ENCODE measurements at regions not wholly inside any gene's neighbourhood (a gene's known extent, or its start where the extent isn't known, plus 50 kb on each side); places are given as distances from the start of the nearest gene placed in this dataset.
"Not testable (repeated sequence)": the region's sequence is repeated elsewhere in the genome, so short reads cannot be mapped to it uniquely, and the experiment has no call there.

- no peak overlapping the region for H3K4ac ChIP-seq (ENCODE audit: low read depth, low read length)
- H3K4me2 ChIP-seq (ENCODE audit: insufficient read depth, insufficient read length, low read length), result no peak overlapping the region
- H3K4me1 Mint-ChIP-seq, result peaks cover 3 to 6% of the 10 kb centered on the region in 2 experiments; a peak in 3 of 4 replicates
- H3K9me3 ChIP-seq (ENCODE audit: control insufficient read depth, low read depth, low read length), result no peaks in the 10 kb centered on the region
- no peak overlapping the region for H3K56ac ChIP-seq (ENCODE audit: insufficient read length, low read depth, low read length)
- peaks cover 0 to 2% (median 0%) of the 10 kb centered on the region in 3 experiments; a peak in 1 of 7 replicates for H3K36me3 Mint-ChIP-seq (ENCODE audit: insufficient read depth in 1 of 3, low read depth in 3 of 3)
- H2AK5ac ChIP-seq (ENCODE audit: insufficient read length, low read length), result no peak overlapping the region
- no peaks in the 10 kb centered on the region for H3K79me2 ChIP-seq (ENCODE audit: insufficient read depth, low read length)
- no peaks in the 10 kb centered on the region for H3K27me3 ChIP-seq (ENCODE audit: insufficient read depth, low read length)
- no peak overlapping the region for H4K5ac ChIP-seq (ENCODE audit: insufficient read length, low read depth, low read length)
- no peak overlapping the region for H2BK12ac ChIP-seq (ENCODE audit: insufficient read length, low read depth, low read length)
- no peak overlapping the region for H4K91ac ChIP-seq (ENCODE audit: insufficient read length, low read depth, low read length)
- H3K27ac ChIP-seq (ENCODE audit: insufficient read length, low read depth, low read length), result no peak overlapping the region
- no peaks in the 10 kb centered on the region for H4K20me1 ChIP-seq (ENCODE audit: control insufficient read depth, insufficient read depth, insufficient read length)
- H3K4me3 Mint-ChIP-seq, result no peak overlapping the region
- no peak overlapping the region for H3T11ph ChIP-seq (ENCODE audit: low read length)
- no peak overlapping the region for H2AFZ ChIP-seq (ENCODE audit: low read length)
- no peak overlapping the region for H4K8ac ChIP-seq (replicated peaks; ENCODE audit: insufficient read length, low read depth, low read length)
- no peaks in the 10 kb centered on the region for H3K23me2 ChIP-seq (ENCODE audit: insufficient read length, low read depth, low read length, poor library complexity, severe bottlenecking)
- no peak overlapping the region for H2BK15ac ChIP-seq (ENCODE audit: low read depth, low read length)
- H3K4me1 ChIP-seq (ENCODE audit: insufficient read depth, low read length), result no peaks in the 10 kb centered on the region
- no peaks in the 10 kb centered on the region for H3K79me1 ChIP-seq (ENCODE audit: insufficient read depth, low read depth, low read length, poor library complexity, severe bottlenecking)
- DNase-seq, result no peak
- H2BK5ac ChIP-seq (ENCODE audit: insufficient read length, low read length), result no peak overlapping the region
- H3K9ac ChIP-seq (ENCODE audit: extremely low read depth, insufficient read length, low read length), result no peak overlapping the region
- H3K14ac ChIP-seq (ENCODE audit: insufficient read depth, low read length), result no peak overlapping the region
- H3K27ac Mint-ChIP-seq, result no peak overlapping the region
- H3K9me3 Mint-ChIP-seq, result peaks cover 0 to 3% of the 10 kb centered on the region in 2 experiments; a peak in 3 of 5 replicates
- H3K27me3 Mint-ChIP-seq (ENCODE audit: low read depth), result no peaks in the 10 kb centered on the region
- H2BK120ac ChIP-seq (ENCODE audit: low read depth, low read length, poor library complexity, severe bottlenecking), result no peak overlapping the region
- no peak overlapping the region for H3K23ac ChIP-seq (ENCODE audit: insufficient read length, low read depth, low read length)
- no CpG with 5 or more reads among the region's 5 CpGs for WGBS (ENCODE audit: extremely low coverage, insufficient read length, low lambda C conversion rate)
- no peak overlapping the region for H2BK20ac ChIP-seq (ENCODE audit: low read depth, low read length, poor library complexity, severe bottlenecking)
- H3K18ac ChIP-seq (ENCODE audit: insufficient read length, low read depth, low read length), result no peak overlapping the region
- no peak for TF ChIP-seq CTCF (conservative IDR thresholded peaks at IDR 0.05)
These were observed 256.6 kb downstream of the VAPA start for GRCh38 chr18:10170375-10170774.

- not testable (repeated sequence) for H3K36me3 Mint-ChIP-seq (ENCODE audit: insufficient read depth in 1 of 3, low read depth in 3 of 3); H3K9me3 Mint-ChIP-seq; H3K79me2 ChIP-seq (ENCODE audit: insufficient read depth, low read length); H3K79me1 ChIP-seq (ENCODE audit: insufficient read depth, low read depth, low read length, poor library complexity, severe bottlenecking); H3K23me2 ChIP-seq (ENCODE audit: insufficient read length, low read depth, low read length, poor library complexity, severe bottlenecking); H4K8ac ChIP-seq (replicated peaks; ENCODE audit: insufficient read length, low read depth, low read length); H2BK20ac ChIP-seq (ENCODE audit: low read depth, low read length, poor library complexity, severe bottlenecking); H2AFZ ChIP-seq (ENCODE audit: low read length); H3K27me3 ChIP-seq (ENCODE audit: insufficient read depth, low read length); H2BK15ac ChIP-seq (ENCODE audit: low read depth, low read length); H3K27ac ChIP-seq (ENCODE audit: insufficient read length, low read depth, low read length); H2BK120ac ChIP-seq (ENCODE audit: low read depth, low read length, poor library complexity, severe bottlenecking); H4K5ac ChIP-seq (ENCODE audit: insufficient read length, low read depth, low read length); H3T11ph ChIP-seq (ENCODE audit: low read length); H3K9me3 ChIP-seq (ENCODE audit: control insufficient read depth, low read depth, low read length); H3K9ac ChIP-seq (ENCODE audit: extremely low read depth, insufficient read length, low read length); H3K23ac ChIP-seq (ENCODE audit: insufficient read length, low read depth, low read length); H3K4ac ChIP-seq (ENCODE audit: low read depth, low read length); H3K4me1 Mint-ChIP-seq; H3K18ac ChIP-seq (ENCODE audit: insufficient read length, low read depth, low read length); H3K27ac Mint-ChIP-seq; H2BK5ac ChIP-seq (ENCODE audit: insufficient read length, low read length); H3K14ac ChIP-seq (ENCODE audit: insufficient read depth, low read length); H2BK12ac ChIP-seq (ENCODE audit: insufficient read length, low read depth, low read length); H3K56ac ChIP-seq (ENCODE audit: insufficient read length, low read depth, low read length); H3K4me1 ChIP-seq (ENCODE audit: insufficient read depth, low read length); H3K4me2 ChIP-seq (ENCODE audit: insufficient read depth, insufficient read length, low read length); H3K4me3 Mint-ChIP-seq; H3K27me3 Mint-ChIP-seq (ENCODE audit: low read depth); DNase-seq; H2AK5ac ChIP-seq (ENCODE audit: insufficient read length, low read length); H4K91ac ChIP-seq (ENCODE audit: insufficient read length, low read depth, low read length); H4K20me1 ChIP-seq (ENCODE audit: control insufficient read depth, insufficient read depth, insufficient read length)
- WGBS (ENCODE audit: extremely low coverage, insufficient read length, low lambda C conversion rate), result no CpG with 5 or more reads among the region's 2 CpGs
These were observed 261.5 kb downstream of the VAPA start for GRCh38 chr18:10175333-10175732.

Measured in H9 (cell line).